Subcutaneous abdominal adipose tissue (tissue), 5 donors: ENCODE measurements at regions not wholly inside any gene's neighbourhood (a gene's known extent, or its start where the extent isn't known, plus 50 kb on each side); places are given as distances from the start of the nearest gene placed in this dataset.

ENCODE experiments used
- H3K27ac ChIP-seq: one replicate; pipeline ENCODE4 v1.7.0; 2013; ENCODE audit warnings: low read depth, mild to moderate bottlenecking, inconsistent platforms, low read length, moderate library complexity
- H3K27me3 ChIP-seq, 5 donors: one replicate each; pipeline ENCODE4 v1.7.0; 2013; ENCODE audit warnings: low read length in 5 of 5, inconsistent platforms in 1 of 5; ENCODE audit not compliant: control insufficient read depth in 5 of 5, insufficient read depth in 4 of 5
- H3K36me3 ChIP-seq, 5 donors: one replicate each; pipeline ENCODE4 v1.7.0; 2013; ENCODE audit warnings: low read length in 5 of 5; ENCODE audit not compliant: control insufficient read depth in 5 of 5, insufficient read depth in 5 of 5
- H3K4me1 ChIP-seq, 5 donors: one replicate each; pipeline ENCODE4 v1.7.0; 2013; ENCODE audit warnings: low read length in 5 of 5, mild to moderate bottlenecking in 3 of 5, moderate library complexity in 1 of 5; ENCODE audit not compliant: control insufficient read depth in 5 of 5, insufficient read depth in 5 of 5
- H3K4me3 ChIP-seq, 5 donors: one replicate each; pipeline ENCODE4 v1.7.0; 2013; ENCODE audit warnings: low read length in 5 of 5, low read depth in 1 of 5
- H3K9ac ChIP-seq, 5 donors: one replicate each; pipeline ENCODE4 v1.7.0; 2013; ENCODE audit warnings: low read length in 5 of 5, mild to moderate bottlenecking in 4 of 5, moderate library complexity in 3 of 5
- H3K9me3 ChIP-seq, 5 donors: one replicate each; pipeline ENCODE4 v1.7.0; 2013; ENCODE audit warnings: low read length in 5 of 5; ENCODE audit not compliant: control insufficient read depth in 5 of 5
- donor health status: healthy.
- donor health status: healthy.
- donor health status: healthy.
- donor health status: healthy.
- donor health status: healthy.

GRCh38 chr1:188432427-188432826 is 1603.7 kb downstream of the PLA2G4A start:
- no peaks in the 10 kb centered on the region for H3K36me3 ChIP-seq
- no peak overlapping the region for H3K4me3 ChIP-seq
- peaks cover 0 to 12% (median 0%) of the 10 kb centered on the region in 5 donors for H3K4me1 ChIP-seq
- H3K9ac ChIP-seq = no peak overlapping the region
- no peaks in the 10 kb centered on the region for H3K27me3 ChIP-seq
- no peak overlapping the region for H3K27ac ChIP-seq
- H3K9me3 ChIP-seq = no peaks in the 10 kb centered on the region

GRCh38 chr1:188433425-188433824 is 1604.7 kb downstream of the PLA2G4A start:
- Histone ChIP-seq H3K36me3 (no peaks in the 10 kb centered on the region), H3K4me1 (peaks cover 0 to 12% (median 0%) of the 10 kb centered on the region in 5 donors), H3K4me3 (no peak overlapping the region), H3K27ac (no peak overlapping the region), H3K9me3 (no peaks in the 10 kb centered on the region), H3K27me3 (no peaks in the 10 kb centered on the region), H3K9ac (no peak overlapping the region)

DNA sequence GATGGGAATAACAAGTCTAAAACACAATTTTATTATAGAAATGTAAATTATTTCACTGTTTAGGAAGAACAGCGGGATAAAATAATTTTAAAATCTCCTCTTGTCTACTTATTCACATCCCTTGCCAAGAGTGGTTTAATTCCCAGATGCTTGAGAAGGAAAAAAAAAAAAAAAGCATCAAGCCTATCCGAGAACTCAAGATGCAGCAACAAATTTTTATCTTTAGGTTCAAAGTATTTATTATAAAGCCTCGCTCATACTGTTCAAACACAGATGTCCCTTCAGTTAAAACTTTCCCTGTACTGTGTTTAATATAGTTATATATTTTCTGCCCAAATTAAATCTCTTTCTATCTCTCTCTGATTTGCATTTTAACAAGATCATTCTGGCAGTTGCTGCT is 1615.8 kb downstream of the PLA2G4A start:
- Histone ChIP-seq H3K9ac (no peak overlapping the region), H3K27ac (no peak overlapping the region), H3K4me1 (no peaks in the 10 kb centered on the region), H3K27me3 (no peaks in the 10 kb centered on the region), H3K4me3 (no peak overlapping the region), H3K36me3 (no peaks in the 10 kb centered on the region), H3K9me3 (no peaks in the 10 kb centered on the region)

DNA sequence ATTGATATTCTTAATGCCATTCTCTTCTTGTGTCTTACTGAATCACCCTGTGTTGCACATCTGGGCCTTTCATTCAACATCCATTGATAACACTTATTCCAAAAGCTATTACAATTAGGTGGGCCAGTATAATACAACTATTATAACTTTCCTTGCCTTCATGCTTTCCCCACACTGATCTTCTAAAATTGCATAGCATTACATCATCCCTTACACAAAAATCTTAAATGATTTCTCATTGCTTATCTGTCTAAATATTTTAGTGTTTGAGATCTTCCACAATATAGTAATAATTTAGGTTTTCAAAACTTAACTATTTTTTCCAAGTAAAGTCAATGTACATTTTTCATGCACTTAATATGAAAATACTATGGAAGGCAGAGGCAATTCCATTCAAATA is 1634.1 kb downstream of the PLA2G4A start:
- H3K4me3 ChIP-seq = no peak overlapping the region
- no peak overlapping the region for H3K9ac ChIP-seq
- no peak overlapping the region for H3K27ac ChIP-seq
- H3K4me1 ChIP-seq = no peaks in the 10 kb centered on the region
- H3K27me3 ChIP-seq = no peaks in the 10 kb centered on the region
- peaks cover 0 to 2% (median 0%) of the 10 kb centered on the region in 5 donors for H3K9me3 ChIP-seq
- H3K36me3 ChIP-seq = no peaks in the 10 kb centered on the region

- no peak overlapping the region for H3K4me3 ChIP-seq
- no peak overlapping the region for H3K9ac ChIP-seq
- no peaks in the 10 kb centered on the region for H3K36me3 ChIP-seq
- H3K27me3 ChIP-seq = no peaks in the 10 kb centered on the region
- no peak overlapping the region for H3K27ac ChIP-seq
- H3K4me1 ChIP-seq = no peaks in the 10 kb centered on the region
- H3K9me3 ChIP-seq = no peaks in the 10 kb centered on the region
Observed at GRCh38 chr1:188463919-188464318, 1635.2 kb downstream of the PLA2G4A start.

DNA sequence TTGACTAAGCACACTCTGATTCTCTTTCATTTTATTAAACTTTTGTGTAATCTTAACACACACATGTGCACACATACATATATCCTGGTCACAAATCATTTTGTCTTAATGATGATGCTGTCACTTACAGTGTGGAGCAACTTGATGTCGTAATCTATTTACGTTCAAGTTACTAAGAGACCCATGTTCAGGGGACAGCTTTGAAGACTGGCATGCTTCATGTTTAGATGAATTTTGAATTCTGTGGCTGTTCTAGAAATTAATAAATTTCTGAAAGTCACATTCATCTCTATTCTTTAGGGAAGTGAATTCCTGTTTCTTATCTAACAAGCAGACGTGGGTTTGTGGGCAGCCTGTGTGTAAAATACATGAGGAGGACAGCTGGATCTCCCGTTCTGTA is 1637.8 kb downstream of the PLA2G4A start:
- H3K4me1 ChIP-seq = no peaks in the 10 kb centered on the region
- H3K36me3 ChIP-seq = no peaks in the 10 kb centered on the region
- no peaks in the 10 kb centered on the region for H3K27me3 ChIP-seq
- no peak overlapping the region for H3K4me3 ChIP-seq
- no peak overlapping the region for H3K9ac ChIP-seq
- H3K27ac ChIP-seq = no peak overlapping the region
- H3K9me3 ChIP-seq = no peaks in the 10 kb centered on the region

DNA sequence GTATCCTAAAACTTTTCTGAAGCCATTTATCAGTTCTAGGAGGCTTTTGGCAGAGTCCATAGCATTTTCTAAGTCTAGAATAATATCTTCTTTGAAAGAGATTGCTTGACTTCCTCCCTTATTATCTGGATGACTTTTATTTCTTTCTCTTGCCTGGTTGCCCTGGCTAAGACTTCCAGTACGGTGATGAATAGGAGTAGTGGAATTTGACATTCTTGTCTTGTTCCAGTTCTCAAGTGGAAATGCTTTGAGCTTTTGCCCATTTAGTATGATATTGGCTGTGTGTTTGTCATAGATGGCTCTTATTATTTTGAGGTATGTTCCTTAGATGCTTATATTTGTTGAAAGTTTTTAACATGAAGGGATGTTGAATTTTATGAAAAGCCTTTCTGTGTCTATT is 1647.9 kb downstream of the PLA2G4A start:
- no peaks in the 10 kb centered on the region for H3K9me3 ChIP-seq
- no peak overlapping the region for H3K9ac ChIP-seq
- H3K27ac ChIP-seq = no peak overlapping the region
- no peaks in the 10 kb centered on the region for H3K4me1 ChIP-seq
- no peak overlapping the region for H3K4me3 ChIP-seq
- no peaks in the 10 kb centered on the region for H3K27me3 ChIP-seq
- no peaks in the 10 kb centered on the region for H3K36me3 ChIP-seq

DNA sequence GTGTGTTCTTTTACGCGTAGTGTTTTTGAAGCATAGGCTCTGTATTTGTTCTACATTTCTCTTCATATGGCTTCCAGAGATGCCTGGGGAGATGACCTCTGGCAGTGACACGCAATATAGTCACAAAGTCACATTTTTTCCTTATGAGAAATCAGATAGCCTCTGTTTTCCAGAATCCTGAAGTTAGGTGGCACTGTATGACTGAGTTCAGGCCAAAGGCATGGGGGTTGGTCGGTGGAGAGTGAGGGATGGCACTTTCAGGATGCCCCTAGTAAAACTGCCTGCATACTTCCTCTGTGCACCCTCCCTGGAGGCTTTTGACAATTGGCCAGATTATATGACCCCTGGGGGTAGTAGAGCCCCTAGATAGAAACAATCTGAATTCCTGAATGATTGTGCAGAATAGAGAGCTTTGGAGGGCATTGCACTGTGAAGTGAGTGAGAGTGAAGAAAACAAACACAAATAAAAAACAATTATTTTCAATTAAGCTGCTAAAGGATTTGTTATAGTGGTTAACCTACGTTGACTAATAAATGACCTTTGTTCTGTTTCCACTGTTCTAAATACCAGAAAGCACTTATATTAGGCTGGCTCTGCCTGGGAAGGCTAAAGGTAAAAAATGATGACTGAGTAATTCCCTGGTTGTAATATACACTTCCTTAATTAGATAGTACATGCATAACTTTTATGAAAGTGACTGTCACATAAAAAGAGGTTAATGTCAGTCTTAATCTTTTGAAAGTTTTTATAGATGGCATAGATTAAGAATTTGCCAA is 1660.8 kb downstream of the PLA2G4A start:
- H3K36me3 ChIP-seq = no peaks in the 10 kb centered on the region
- H3K27ac ChIP-seq = no peak overlapping the region
- H3K9ac ChIP-seq = no peak overlapping the region
- no peak overlapping the region for H3K4me3 ChIP-seq
- no peaks in the 10 kb centered on the region for H3K9me3 ChIP-seq
- no peaks in the 10 kb centered on the region for H3K4me1 ChIP-seq
- H3K27me3 ChIP-seq = no peaks in the 10 kb centered on the region

GRCh38 chr1:188496506-188496905 is 1667.8 kb downstream of the PLA2G4A start:
- Histone ChIP-seq H3K9me3 (peaks cover 0 to 12% (median 5%) of the 10 kb centered on the region in 5 donors), H3K4me3 (no peak overlapping the region), H3K9ac (no peak overlapping the region), H3K36me3 (no peaks in the 10 kb centered on the region), H3K4me1 (no peaks in the 10 kb centered on the region), H3K27me3 (no peaks in the 10 kb centered on the region), H3K27ac (no peak overlapping the region)

- Histone ChIP-seq H3K4me1 (no peaks in the 10 kb centered on the region), H3K36me3 (no peaks in the 10 kb centered on the region), H3K4me3 (no peak overlapping the region), H3K9me3 (peaks cover 0 to 12% (median 5%) of the 10 kb centered on the region in 5 donors), H3K9ac (no peak overlapping the region), H3K27ac (no peak overlapping the region), H3K27me3 (no peaks in the 10 kb centered on the region)
Observed at GRCh38 chr1:188497020-188497419, 1668.3 kb downstream of the PLA2G4A start.
